Caco-2 (cell line): ENCODE measurements at regions not wholly inside any gene's neighbourhood (a gene's known extent, or its start where the extent isn't known, plus 50 kb on each side); places are given as distances from the start of the nearest gene placed in this dataset.

Experiments used
- BruUV-seq: library from RNA; stranded (reverse); fragments of 400-500 nt; replicated peaks from 2 replicates; lab custom pipeline; 2021; lab: Mats Ljungman, UMichigan
- CTCF ChIA-PET: fragments of 300-600 bp; sonication (Branson Sonifier 250); formaldehyde crosslinking; loops from one replicate; lab custom pipeline; 2022; ENCODE audit warnings: antibody characterized with exemption; lab: Charles Lee
- POLR2A ChIA-PET: fragments of 300-600 bp; sonication (Branson Sonifier 250); formaldehyde crosslinking; loops from one replicate; lab custom pipeline; 2022; ENCODE audit warnings: antibody characterized with exemption; lab: Charles Lee
- DNase-seq, 2 experiments: peaks; one replicate each; pipeline versions ENCODE4 v3.0.0 to v3.0.0-alpha.2; 2020 to 2022
- H3K27me3 ChIP-seq: replicated peaks from 2 replicates; pipeline ENCODE4 v1.6.0; 2011; ENCODE audit warnings: low read length; ENCODE audit not compliant: control insufficient read depth, insufficient read depth
- H3K36me3 ChIP-seq: 2 replicates; pipeline ENCODE4 v1.5.1; 2011; ENCODE audit warnings: low read length; ENCODE audit not compliant: control insufficient read depth, insufficient read depth
- H3K4me1 ChIP-seq: fragments of 250-450 bp; sonication (Bioruptor Pico); 2 replicates; pipeline ENCODE4 v1.5.1; 2020; ENCODE audit warnings: mild to moderate bottlenecking
- H3K4me3 ChIP-seq: 2 replicates; pipeline ENCODE4 v1.5.1; 2011; ENCODE audit warnings: low read depth, mild to moderate bottlenecking, control low read depth, low read length
- H3K9me3 ChIP-seq: fragments of 250-450 bp; sonication (Bioruptor Pico); 2 replicates; pipeline ENCODE4 v1.5.1; 2020; ENCODE audit warnings: mild to moderate bottlenecking, moderate library complexity
- H3K27ac Mint-ChIP-seq: one replicate; pipeline ENCODE4 v1.8.0; 2022; ENCODE audit warnings: mixed read lengths; ENCODE audit not compliant: unreplicated experiment
- H3K27me3 Mint-ChIP-seq: one replicate; pipeline ENCODE4 v1.8.0; 2022; ENCODE audit warnings: mixed read lengths; ENCODE audit not compliant: insufficient read depth, unreplicated experiment
- H3K36me3 Mint-ChIP-seq: one replicate; pipeline ENCODE4 v1.8.0; 2022; ENCODE audit warnings: mild to moderate bottlenecking, mixed read lengths; ENCODE audit not compliant: insufficient read depth, unreplicated experiment
- H3K4me1 Mint-ChIP-seq: one replicate; pipeline ENCODE4 v1.8.0; 2022; ENCODE audit warnings: low read depth, mixed read lengths; ENCODE audit not compliant: unreplicated experiment
- H3K4me3 Mint-ChIP-seq: one replicate; pipeline ENCODE4 v1.8.0; 2022; ENCODE audit warnings: mild to moderate bottlenecking, moderate library complexity, mixed read lengths; ENCODE audit not compliant: unreplicated experiment
- H3K9me3 Mint-ChIP-seq: one replicate; pipeline ENCODE4 v1.8.0; 2022; ENCODE audit warnings: mixed read lengths; ENCODE audit not compliant: unreplicated experiment
- CTCF ChIP-seq, 2 experiments: fragments of 200-600 bp in 1 of 2; IDR thresholded peaks; 1 replicate in 1 of 2; 2 replicates in 1 of 2; pipeline versions ENCODE4 v1.5.1 to v1.8.0; 2011 to 2022; ENCODE audit warnings: antibody characterized with exemption in 1 of 2, control low read depth in 1 of 2, inconsistent platforms in 1 of 2, low read depth in 1 of 2, low read length in 1 of 2, mild to moderate bottlenecking in 1 of 2, moderate library complexity in 1 of 2; ENCODE audit not compliant: insufficient read depth in 1 of 2, severe bottlenecking in 1 of 2, unreplicated experiment in 1 of 2
- intact Hi-C: fragments of 100-400 bp; cut with micrococcal nuclease; formaldehyde crosslinking; loops from one replicate; pipeline ENCODE4 v1.10.0; 2022; ENCODE audit not compliant: unreplicated experiment

DNA sequence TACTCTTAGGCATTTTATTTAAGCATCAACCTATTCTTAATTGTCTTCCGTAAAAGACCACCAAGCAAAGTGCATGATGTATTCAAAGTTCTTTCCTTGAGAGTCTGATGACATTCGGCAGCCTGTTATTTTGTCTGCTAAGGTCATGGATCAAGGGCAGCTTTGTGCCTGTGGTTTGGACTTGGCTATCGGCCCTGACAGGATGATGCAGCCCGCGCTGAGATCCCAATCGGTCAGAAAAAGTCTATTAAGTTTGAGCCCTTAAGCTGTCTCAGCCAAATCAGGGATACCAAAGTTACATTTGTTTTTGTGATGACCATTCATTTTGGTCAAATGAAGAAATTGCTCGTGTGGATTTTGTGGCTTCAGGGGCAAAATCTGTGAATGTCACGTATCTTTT, 718.9 kb upstream of the FANCL start:
- POLR2A ChIA-PET: no interaction called here
- H3K36me3 ChIP-seq: no peaks in the 10 kb centered on the region
- no peaks in the 10 kb centered on the region for H3K27me3 Mint-ChIP-seq
- no peaks in the 10 kb centered on the region for H3K36me3 Mint-ChIP-seq
- no peaks in the 10 kb centered on the region for H3K4me1 ChIP-seq
- intact Hi-C loops: no loop called here
- H3K4me1 Mint-ChIP-seq: peaks cover 5% of the 10 kb centered on the region
- DNase-seq: no peak
- no peak for TF ChIP-seq CTCF (IDR thresholded peaks at IDR 0.05; ENCODE audit: insufficient read depth in 1 of 2, low read depth in 1 of 2, low read length in 1 of 2, severe bottlenecking in 1 of 2, unreplicated experiment in 1 of 2)
- no peak overlapping the region for H3K4me3 Mint-ChIP-seq
- no TSS peak for BruUV-seq
- CTCF ChIA-PET: no interaction called here
- H3K9me3 ChIP-seq: no peaks in the 10 kb centered on the region
- H3K27ac Mint-ChIP-seq: no peak overlapping the region
- no peak overlapping the region for H3K4me3 ChIP-seq
- no peaks in the 10 kb centered on the region for H3K9me3 Mint-ChIP-seq
- no peaks in the 10 kb centered on the region for H3K27me3 ChIP-seq

GRCh38 chr2:58957188-58957840, 716.2 kb upstream of the FANCL start:
- ChIA-PET CTCF (no interaction called here), POLR2A (no interaction called here)
- H3K4me3 ChIP-seq: no peak overlapping the region
- no peak overlapping the region for H3K27ac Mint-ChIP-seq
- no peaks in the 10 kb centered on the region for H3K27me3 ChIP-seq
- no peak for TF ChIP-seq CTCF (IDR thresholded peaks at IDR 0.05; ENCODE audit: insufficient read depth in 1 of 2, low read depth in 1 of 2, low read length in 1 of 2, severe bottlenecking in 1 of 2, unreplicated experiment in 1 of 2)
- no peaks in the 10 kb centered on the region for H3K36me3 Mint-ChIP-seq
- no peak overlapping the region for H3K4me3 Mint-ChIP-seq
- peaks cover 11% of the 10 kb centered on the region for H3K4me1 Mint-ChIP-seq
- no peaks in the 10 kb centered on the region for H3K9me3 ChIP-seq
- no peaks in the 10 kb centered on the region for H3K9me3 Mint-ChIP-seq
- intact Hi-C loops: no loop called here
- H3K27me3 Mint-ChIP-seq: no peaks in the 10 kb centered on the region
- BruUV-seq: no TSS peak
- no peaks in the 10 kb centered on the region for H3K36me3 ChIP-seq
- no peaks in the 10 kb centered on the region for H3K4me1 ChIP-seq
- DNase-seq: no peak

GRCh38 chr2:58954880-58955385, 713.8 kb upstream of the FANCL start:
- Histone ChIP-seq H3K4me3 (no peak overlapping the region), H3K9me3 (no peaks in the 10 kb centered on the region), H3K27me3 (no peaks in the 10 kb centered on the region), H3K4me1 (no peaks in the 10 kb centered on the region), H3K36me3 (no peaks in the 10 kb centered on the region)
- no peak for TF ChIP-seq CTCF (IDR thresholded peaks at IDR 0.05; ENCODE audit: insufficient read depth in 1 of 2, low read depth in 1 of 2, low read length in 1 of 2, severe bottlenecking in 1 of 2, unreplicated experiment in 1 of 2)
- BruUV-seq: no TSS peak
- Mint-ChIP-seq H3K27me3 (no peaks in the 10 kb centered on the region), H3K36me3 (no peaks in the 10 kb centered on the region), H3K4me3 (no peak overlapping the region), H3K9me3 (no peaks in the 10 kb centered on the region), H3K27ac (no peak overlapping the region), H3K4me1 (peaks cover 11% of the 10 kb centered on the region)
- ChIA-PET CTCF (no interaction called here), POLR2A (no interaction called here)
- intact Hi-C loops: no loop called here
- DNase-seq: no peak
